GM12872 (cell line): ENCODE measurements at regions not wholly inside any gene's neighbourhood (a gene's known extent, or its start where the extent isn't known, plus 50 kb on each side); places are given as distances from the start of the nearest gene placed in this dataset.

Source experiments
- CTCF ChIP-seq: IDR thresholded peaks from 3 replicates; pipeline ENCODE4 v1.5.1; 2011; ENCODE audit warnings: low read depth, mild to moderate bottlenecking, low read length, moderate library complexity; ENCODE audit not compliant: insufficient read depth

- no peak for TF ChIP-seq CTCF
Measured at GRCh38 chr2:234191819-234192407, 141.4 kb downstream of the SPP2 start.

- TF ChIP-seq CTCF: no peak
Measured at GRCh38 chr2:234189786-234190300, 139.3 kb downstream of the SPP2 start.

GRCh38 chr2:234189230-234189629 is 138.7 kb downstream of the SPP2 start:
- TF ChIP-seq CTCF: no peak

GRCh38 chr2:234187646-234188174 is 137.2 kb downstream of the SPP2 start:
- no peak for TF ChIP-seq CTCF

- no peak for TF ChIP-seq CTCF
Measured at GRCh38 chr2:234181121-234181520, 130.6 kb downstream of the SPP2 start.

GRCh38 chr2:234179031-234179363 is 128.5 kb downstream of the SPP2 start:
- TF ChIP-seq CTCF: no peak

GRCh38 chr2:234178330-234179030 is 128.0 kb downstream of the SPP2 start:
- TF ChIP-seq CTCF: no peak
